ENCODE measurements at regions not wholly inside any gene's neighbourhood (a gene's known extent, or its start where the extent isn't known, plus 50 kb on each side); places are given as distances from the start of the nearest gene placed in this dataset.

- Histone ChIP-seq H3K36me3 (replicated peaks in 1 of 2; ENCODE audit: control insufficient read depth in 1 of 2, insufficient read depth in 2 of 2, low read length in 2 of 2) (no peaks in the 10 kb centered on the region), H3K27ac (ENCODE audit: extremely low read length, insufficient read depth, low read length) (no peak overlapping the region), H3K4me1 (ENCODE audit: insufficient read depth, low read length) (no peaks in the 10 kb centered on the region), H3K9me3 (ENCODE audit: low read length) (no peaks in the 10 kb centered on the region), H4K20me1 (ENCODE audit: insufficient read depth, low read length) (no peaks in the 10 kb centered on the region), H3K4me2 (ENCODE audit: low read depth, low read length) (no peak overlapping the region), H3K79me2 (ENCODE audit: insufficient read depth, low read length) (no peaks in the 10 kb centered on the region), H3K27me3 (ENCODE audit: control insufficient read depth in 1 of 2, insufficient read depth in 2 of 2, low read length in 2 of 2) (no peaks in the 10 kb centered on the region), H3K9ac (ENCODE audit: insufficient read depth, low read depth, low read length) (no peak overlapping the region), H2AFZ (ENCODE audit: low read length) (no peak overlapping the region), H3K4me3 (replicated peaks in 1 of 3; ENCODE audit: insufficient read depth in 1 of 3, low read depth in 2 of 3, low read length in 3 of 3) (no peak overlapping the region)
- 0% methylated on average over 1 of the region's 1 CpG for WGBS (ENCODE audit: low lambda C conversion rate)
- ATAC-seq: no peak
- no peak for FAIRE-seq
- TF ChIP-seq ZNF20 (CRISPR knock-in tag; IDR thresholded peaks at IDR 0.05): no peak
- no peak for TF ChIP-seq ZNF207 (IDR thresholded peaks at IDR 0.05; ENCODE audit: borderline replicate concordance)
- TF ChIP-seq FOXP4 (CRISPR knock-in tag; IDR thresholded peaks at IDR 0.05): no peak
- TF ChIP-seq ZNF788 (CRISPR knock-in tag; IDR thresholded peaks at IDR 0.05; ENCODE audit: borderline replicate concordance): no peak
- TF ChIP-seq ZNF441 (CRISPR knock-in tag; IDR thresholded peaks at IDR 0.05; ENCODE audit: borderline replicate concordance): no peak
- no peak for TF ChIP-seq ZNF7 (CRISPR knock-in tag; IDR thresholded peaks at IDR 0.05)
- no peak for TF ChIP-seq GRHL1 (CRISPR knock-in tag; conservative IDR thresholded peaks at IDR 0.05)
- TF ChIP-seq ZXDC (CRISPR knock-in tag; IDR thresholded peaks at IDR 0.05): no peak
- no peak for TF ChIP-seq REPIN1 (CRISPR knock-in tag; IDR thresholded peaks at IDR 0.05; ENCODE audit: borderline replicate concordance, low read depth)
- TF ChIP-seq ZNF883 (CRISPR knock-in tag; IDR thresholded peaks at IDR 0.05; ENCODE audit: not compliant biosample characterization): no peak
- TF ChIP-seq ZNF589 (CRISPR knock-in tag; conservative IDR thresholded peaks at IDR 0.05): no peak
- no peak for TF ChIP-seq RNF2 (conservative IDR thresholded peaks at IDR 0.05; ENCODE audit: low read depth)
- no peak for TF ChIP-seq PHF8 (CRISPR knock-in tag; IDR thresholded peaks at IDR 0.05)
- TF ChIP-seq ESRRA (CRISPR knock-in tag; IDR thresholded peaks at IDR 0.05; ENCODE audit: low read depth): no peak
- no peak for TF ChIP-seq ZNF549 (CRISPR knock-in tag; IDR thresholded peaks at IDR 0.05)
- TF ChIP-seq ARNT (IDR thresholded peaks at IDR 0.05): no peak
- TF ChIP-seq PTBP1 (IDR thresholded peaks at IDR 0.05; ENCODE audit: low read depth, low read length, poor library complexity, severe bottlenecking): no peak
- no peak for TF ChIP-seq ZNF44 (CRISPR knock-in tag; IDR thresholded peaks at IDR 0.05)
- DNase-seq (ENCODE audit: low spot score): no peak
- POLR2A ChIA-PET: no interaction called here
- CTCF ChIA-PET (ENCODE audit: low intra/inter-chr PET ratio, low total read pairs): no interaction called here
- in situ Hi-C loops (cut with HindIII; ENCODE audit: extremely low pct_ligation_motif_present, low pct_unique_long_range_greater_than_20kb): no loop called here
- BruUV-seq (replicated peaks): no TSS peak
- intact Hi-C loops (cut with micrococcal nuclease; ENCODE audit: unreplicated experiment): loop anchor here (5.0 kb wide), 1 partner anchor 1296 kb away; no protein-coding TSS in a partner anchor
Measured at GRCh38 chr4:120316416-120316815, 249.8 kb upstream of the MAD2L1 start.

Data from HepG2 (cell line).